Breast epithelium (tissue), 3 donors: ENCODE measurements at regions not wholly inside any gene's neighbourhood (a gene's known extent, or its start where the extent isn't known, plus 50 kb on each side); places are given as distances from the start of the nearest gene placed in this dataset.

ENCODE experiments used
- POLR2A ChIP-seq: fragments of 450-650 bp; IDR thresholded peaks from one replicate; pipeline ENCODE4 v1.6.1; 2016; ENCODE audit warnings: antibody characterized with exemption, mild to moderate bottlenecking, moderate library complexity
- POLR2AphosphoS5 ChIP-seq, 3 donors: sonication (generic); formaldehyde crosslinking; IDR thresholded peaks; one replicate each; pipeline ENCODE4 v1.6.1; 2017; ENCODE audit warnings: antibody characterized with exemption in 3 of 3
- TF ChIP-seq, protein P1 (sequence below), 3 donors: fragments of 450-650 bp; IDR thresholded peaks; one replicate each; pipeline ENCODE4 v1.5.1; 2016 to 2017; ENCODE audit warnings: antibody characterized with exemption in 3 of 3, mild to moderate bottlenecking in 3 of 3, moderate library complexity in 3 of 3

- TF ChIP-seq, protein P1, sequence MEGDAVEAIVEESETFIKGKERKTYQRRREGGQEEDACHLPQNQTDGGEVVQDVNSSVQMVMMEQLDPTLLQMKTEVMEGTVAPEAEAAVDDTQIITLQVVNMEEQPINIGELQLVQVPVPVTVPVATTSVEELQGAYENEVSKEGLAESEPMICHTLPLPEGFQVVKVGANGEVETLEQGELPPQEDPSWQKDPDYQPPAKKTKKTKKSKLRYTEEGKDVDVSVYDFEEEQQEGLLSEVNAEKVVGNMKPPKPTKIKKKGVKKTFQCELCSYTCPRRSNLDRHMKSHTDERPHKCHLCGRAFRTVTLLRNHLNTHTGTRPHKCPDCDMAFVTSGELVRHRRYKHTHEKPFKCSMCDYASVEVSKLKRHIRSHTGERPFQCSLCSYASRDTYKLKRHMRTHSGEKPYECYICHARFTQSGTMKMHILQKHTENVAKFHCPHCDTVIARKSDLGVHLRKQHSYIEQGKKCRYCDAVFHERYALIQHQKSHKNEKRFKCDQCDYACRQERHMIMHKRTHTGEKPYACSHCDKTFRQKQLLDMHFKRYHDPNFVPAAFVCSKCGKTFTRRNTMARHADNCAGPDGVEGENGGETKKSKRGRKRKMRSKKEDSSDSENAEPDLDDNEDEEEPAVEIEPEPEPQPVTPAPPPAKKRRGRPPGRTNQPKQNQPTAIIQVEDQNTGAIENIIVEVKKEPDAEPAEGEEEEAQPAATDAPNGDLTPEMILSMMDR (IDR thresholded peaks at IDR 0.05), result no peak
- TF ChIP-seq POLR2AphosphoS5 (IDR thresholded peaks at IDR 0.05), result no peak
- TF ChIP-seq POLR2A, result no peak
Observed at GRCh38 chr5:104998169-104998568, 1435.6 kb upstream of the NUDT12 start.
